Posterior vena cava (tissue), 2 donors: ENCODE measurements at regions not wholly inside any gene's neighbourhood (a gene's known extent, or its start where the extent isn't known, plus 50 kb on each side); places are given as distances from the start of the nearest gene placed in this dataset.

Experiments used
- DNase-seq: peaks from one replicate; pipeline ENCODE4 v3.0.0-alpha.2; 2020; ENCODE audit warnings: low spot score
- intact Hi-C, 2 donors: fragments of 100-400 bp; cut with DNase I; formaldehyde crosslinking; loops; one replicate each; pipeline versions ENCODE4 v1.14.1 to v1.14.2; 2022 to 2023
- donor health status: DM: yes; HTN: yes; CAD: no.
- donor health status: DM: yes; HTN: yes; CAD: no.

DNA sequence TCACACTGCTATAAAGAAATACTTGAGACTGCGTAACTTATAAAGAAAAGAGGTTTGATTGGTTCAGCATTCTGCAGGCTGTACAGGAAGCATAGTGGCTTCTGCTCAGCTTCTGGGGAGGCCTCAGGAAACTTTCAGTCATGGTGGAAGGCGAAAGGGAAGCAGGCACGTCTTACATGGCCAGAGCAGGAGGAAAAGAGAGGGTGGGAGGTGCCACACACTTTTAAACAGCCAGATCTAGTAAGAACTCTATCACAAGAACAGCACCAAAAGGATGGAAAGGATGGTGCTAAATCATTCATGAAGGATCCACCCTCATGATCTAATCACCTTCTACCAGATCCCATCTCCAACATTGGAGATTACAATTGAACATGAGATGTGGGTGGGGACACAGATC is 145.5 kb upstream of the OSR1 start:
- intact Hi-C loops, result no loop called here
- no peak for DNase-seq

DNA sequence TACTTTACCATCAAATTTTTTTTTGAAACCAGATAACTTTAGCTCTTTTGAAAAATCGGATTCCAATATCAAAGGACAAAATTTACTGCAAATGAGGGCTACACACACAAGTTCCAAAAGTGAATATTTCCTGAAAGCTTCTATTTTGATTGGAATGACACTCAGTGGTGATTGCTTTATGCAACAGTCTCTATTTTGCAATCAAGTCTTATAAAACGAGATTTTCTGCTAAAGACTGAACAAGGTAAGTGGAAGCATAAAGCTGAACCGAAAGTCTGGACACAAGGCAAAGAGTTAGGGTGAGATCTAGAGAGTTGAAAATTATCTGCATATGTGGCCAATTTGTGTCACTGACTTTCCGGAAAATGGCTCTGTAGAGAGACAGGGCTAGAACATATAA is 145.0 kb upstream of the OSR1 start:
- intact Hi-C loops, result no loop called here
- DNase-seq, result no peak

DNA sequence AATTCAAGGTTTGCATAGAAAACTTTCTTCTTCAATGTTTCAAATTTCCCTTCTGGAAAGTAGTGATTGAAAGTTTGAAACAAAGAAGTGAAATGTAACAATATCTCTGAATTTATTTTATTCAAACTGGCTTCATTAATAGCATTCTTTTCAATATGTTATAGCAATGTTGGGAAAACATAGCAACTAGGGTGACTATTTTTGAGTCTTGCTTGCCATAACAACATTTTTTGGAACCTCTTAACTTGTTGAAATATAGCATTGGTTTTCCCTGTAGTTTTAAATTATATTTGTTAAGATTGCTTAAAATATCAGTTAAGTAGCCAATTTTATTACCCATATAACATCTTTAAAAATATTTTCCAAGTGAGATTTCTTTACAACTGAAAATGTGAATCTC is 141.7 kb upstream of the OSR1 start:
- DNase-seq, result no peak
- intact Hi-C loops, result no loop called here

DNA sequence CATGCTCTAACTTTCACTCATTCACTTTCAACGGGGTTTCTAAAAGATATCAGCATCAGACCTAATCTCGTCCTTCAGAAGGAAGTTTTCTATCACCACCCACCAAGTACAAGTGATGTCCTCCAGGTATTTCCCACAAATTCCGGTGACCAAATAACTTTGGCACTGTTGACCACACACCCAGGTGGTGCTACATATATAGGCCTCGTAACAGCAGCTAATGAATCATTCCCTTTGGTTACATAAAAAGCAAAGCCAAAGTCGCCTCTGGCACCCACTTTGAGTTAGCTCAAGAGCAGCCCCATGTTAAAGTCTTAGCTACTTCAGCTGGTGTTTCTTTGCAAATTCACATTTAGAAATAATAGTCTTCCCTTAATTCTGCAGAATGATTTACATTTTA is 138.2 kb upstream of the OSR1 start:
- intact Hi-C loops, result no loop called here
- DNase-seq, result no peak

DNA sequence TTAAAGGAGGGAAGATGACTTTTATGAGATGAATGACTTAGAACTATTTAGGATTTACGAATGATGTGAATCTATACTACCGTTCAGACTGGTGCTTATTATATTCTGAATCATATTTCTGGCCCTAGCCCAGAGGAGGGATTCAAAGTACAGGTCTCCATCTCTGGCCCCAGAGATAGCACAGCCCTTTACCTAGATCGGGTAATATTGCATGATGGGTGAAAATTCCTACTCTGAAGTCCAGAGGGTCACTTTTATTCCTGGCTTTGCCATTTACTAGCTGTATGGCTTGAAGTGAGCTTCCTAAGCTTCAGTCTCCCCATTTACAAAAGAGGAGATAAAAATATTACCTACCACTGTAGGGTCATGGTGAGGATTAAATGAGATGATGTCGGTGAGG is 135.8 kb upstream of the OSR1 start:
- intact Hi-C loops, result no loop called here
- DNase-seq, result no peak

DNA sequence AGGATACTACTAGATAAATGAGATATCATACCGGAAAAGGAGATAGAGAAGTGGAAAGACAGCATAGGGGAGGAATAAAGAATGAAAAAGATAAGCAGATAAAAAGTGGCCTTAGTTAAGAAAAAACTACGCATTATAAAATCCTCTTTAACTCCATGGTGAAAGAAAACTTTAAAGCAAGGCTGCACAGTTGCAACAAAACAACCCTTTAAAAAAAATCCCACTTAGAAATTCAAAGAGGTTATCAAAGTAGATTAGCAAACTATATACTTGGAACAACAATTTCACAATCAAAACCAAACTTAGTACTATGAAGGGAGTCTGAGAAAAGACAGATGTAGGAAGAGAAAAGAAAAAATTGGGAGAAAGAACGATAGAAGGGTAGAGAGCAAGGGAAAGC is 133.4 kb upstream of the OSR1 start:
- DNase-seq, result no peak
- intact Hi-C loops, result no loop called here

DNA sequence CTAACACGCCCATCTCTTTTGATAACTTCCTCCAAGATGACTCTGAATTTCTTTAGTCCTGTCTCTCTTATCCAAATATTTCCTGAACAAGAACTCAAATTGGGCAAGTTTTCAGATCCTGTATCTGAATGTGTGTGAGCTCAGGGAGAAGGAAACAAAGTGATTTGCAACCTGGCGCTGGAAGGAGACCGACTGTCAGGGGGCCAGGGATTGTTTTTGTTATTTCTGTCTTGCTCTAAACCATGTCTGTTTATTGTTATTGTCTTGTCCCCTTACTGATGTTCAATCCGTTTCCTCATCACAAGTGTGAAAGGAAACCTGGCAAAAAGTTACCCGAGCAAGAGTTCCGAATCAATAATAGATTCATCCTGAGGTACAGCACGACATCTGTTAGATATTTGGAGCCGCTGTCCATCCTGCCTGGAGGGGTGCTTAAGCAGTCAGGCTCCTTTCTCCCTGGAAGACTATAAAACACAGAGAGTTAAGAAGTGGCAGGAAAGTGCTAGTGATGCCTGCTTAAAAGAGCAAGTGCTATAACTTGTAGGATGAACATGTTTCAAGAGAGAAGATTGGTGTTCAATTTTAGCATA is 132.5 kb upstream of the OSR1 start:
- intact Hi-C loops, result no loop called here
- no peak for DNase-seq

DNA sequence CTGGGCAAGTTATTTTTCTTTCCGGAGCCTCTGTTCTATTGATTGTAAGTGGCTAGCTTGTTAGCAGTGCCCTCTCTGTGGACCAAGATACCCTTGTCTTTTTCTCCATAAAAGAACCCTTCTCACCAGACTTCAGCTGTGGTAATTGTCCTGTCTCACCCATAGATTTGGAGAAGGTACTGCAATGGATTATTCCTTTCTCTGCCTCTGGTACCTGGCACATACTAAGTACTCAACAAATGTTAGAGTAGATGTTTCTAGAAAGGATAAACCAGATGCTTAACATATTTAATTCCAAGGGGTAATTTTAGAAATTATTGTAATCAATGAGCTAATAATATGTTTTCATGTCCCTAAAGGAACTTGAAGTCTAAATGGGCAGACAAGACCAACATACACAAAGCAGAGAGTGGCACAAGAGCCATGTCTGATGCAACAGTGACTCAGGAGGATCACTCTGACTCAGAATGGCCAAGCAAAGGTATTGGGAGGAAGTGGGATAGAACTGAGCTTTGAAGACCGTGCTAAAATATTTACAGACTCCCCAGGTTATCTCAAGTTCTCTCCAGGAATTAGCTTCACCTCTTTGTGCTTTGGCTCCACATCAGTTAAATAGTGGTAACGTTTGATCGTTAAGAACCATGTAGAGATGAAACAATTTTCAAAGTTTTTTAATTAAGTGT is 129.7 kb upstream of the OSR1 start:
- intact Hi-C loops, result no loop called here
- DNase-seq, result no peak

DNA sequence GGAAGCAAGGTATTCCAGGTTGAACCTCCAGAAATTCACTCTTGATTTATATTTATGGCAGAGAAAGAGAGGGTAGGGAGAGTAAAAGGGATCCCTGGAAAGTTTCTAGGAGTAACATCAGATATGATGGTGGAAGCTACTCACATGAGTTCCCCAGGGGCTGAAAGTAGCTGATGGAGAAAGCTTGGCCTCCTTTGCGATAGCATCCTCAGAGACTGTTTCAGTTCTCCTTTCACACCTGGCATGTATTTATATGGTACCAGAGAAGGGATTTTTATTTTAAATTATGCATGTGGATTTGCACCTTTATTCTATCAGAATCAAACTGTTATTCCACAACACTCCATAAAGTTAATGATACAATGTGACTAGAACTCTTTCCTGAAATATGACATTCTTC is 126.3 kb upstream of the OSR1 start:
- no peak for DNase-seq
- intact Hi-C loops, result no loop called here

DNA sequence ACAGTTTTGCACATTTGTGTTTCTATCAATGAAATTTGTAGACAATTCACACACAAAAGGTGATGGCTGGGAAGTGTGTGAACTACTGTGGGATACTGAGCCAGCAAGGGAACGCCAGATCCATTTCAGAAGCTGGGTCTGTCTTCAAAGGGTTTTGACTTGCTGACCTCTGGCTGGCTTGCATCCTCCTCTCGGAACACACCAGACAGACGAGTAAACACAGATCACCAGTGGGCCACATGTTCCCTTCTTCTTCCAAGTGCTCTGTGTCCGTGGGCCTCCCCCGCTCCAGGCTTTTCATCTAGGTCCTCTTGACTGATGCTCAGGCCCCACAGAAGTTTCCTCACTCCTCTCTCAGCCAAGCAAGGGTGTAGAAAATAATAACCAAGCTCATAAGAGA is 122.2 kb upstream of the OSR1 start:
- no peak for DNase-seq

DNA sequence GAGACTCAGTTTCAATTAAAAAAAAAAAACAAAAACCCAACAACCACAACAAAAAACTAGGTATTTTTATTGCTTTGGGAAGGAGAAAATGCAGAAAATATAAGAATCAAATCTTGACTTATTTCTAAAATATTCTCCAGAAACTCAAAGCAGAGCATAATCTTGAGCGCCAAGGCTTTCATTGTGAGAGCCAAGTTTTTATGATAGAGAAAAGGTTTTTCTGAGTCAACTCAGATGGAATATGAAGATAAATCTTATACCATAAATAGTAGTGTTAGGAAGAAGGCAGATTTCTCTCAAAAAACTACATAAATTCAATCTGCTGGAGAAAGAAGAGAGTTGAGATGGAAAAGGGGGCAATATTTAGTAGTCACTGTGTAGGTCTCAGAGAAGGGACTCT is 121.2 kb upstream of the OSR1 start:
- intact Hi-C loops, result no loop called here
- DNase-seq, result no peak

More for the DNA sequence above, 122.2 kb upstream of the OSR1 start:
- intact Hi-C loops, result no loop called here

DNA sequence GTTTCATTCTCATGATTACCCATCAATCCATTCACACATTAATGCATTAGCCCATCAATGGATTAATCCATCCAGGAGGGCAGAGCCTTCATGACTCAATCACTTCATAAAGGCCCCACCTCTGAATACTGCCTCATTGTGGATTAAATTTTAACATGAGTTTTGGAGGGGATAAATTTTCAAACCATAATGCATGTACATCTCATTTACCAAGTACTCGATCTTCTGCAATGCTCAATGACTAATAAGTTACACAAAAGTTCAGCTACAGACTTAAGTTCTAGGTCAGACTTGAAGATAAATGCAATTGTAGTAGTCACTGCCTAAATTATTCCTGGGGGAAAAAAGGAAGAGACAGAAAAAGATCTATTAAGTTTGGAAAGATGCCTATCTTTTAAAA is 120.0 kb upstream of the OSR1 start:
- DNase-seq, result no peak
- intact Hi-C loops, result no loop called here

DNA sequence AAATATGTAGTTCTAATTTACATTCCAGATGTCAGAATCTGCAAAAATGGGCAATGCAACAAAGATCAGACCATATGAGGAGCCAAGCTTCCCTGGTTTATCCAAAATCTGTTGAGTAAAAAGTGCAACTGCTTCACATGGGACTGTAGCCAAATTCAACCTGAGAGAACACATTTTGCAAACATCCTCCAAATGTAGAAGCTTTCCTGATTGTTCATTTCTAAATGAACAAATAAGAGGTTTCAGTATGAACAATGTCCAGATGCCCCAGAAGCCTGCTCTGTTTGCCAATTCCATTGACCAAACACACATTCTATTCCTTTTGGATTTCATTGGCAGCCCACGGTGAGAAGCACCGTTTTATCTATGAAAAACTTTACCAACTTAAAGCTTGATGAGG is 117.9 kb upstream of the OSR1 start:
- intact Hi-C loops, result no loop called here
- DNase-seq, result no peak

DNA sequence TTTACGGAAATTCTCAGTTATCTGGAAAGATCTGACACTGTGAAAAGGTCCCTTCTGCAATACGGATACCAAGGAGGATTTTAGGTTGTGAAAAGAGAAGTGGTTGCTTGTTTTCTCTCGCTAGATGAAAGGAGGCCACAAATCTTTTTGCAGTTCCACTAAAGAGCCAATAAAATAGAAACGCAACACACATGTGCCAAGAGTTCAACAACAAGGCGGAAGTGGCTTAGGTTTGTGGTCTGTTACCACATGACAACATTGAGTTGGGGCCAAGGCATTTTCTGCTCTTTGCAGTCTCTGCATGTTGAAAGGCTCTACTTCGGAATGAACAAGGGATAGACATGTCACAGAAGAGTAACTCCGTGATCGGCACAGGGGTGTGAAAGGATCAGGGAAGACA is 115.7 kb upstream of the OSR1 start:
- intact Hi-C loops, result no loop called here
- no peak for DNase-seq

DNA sequence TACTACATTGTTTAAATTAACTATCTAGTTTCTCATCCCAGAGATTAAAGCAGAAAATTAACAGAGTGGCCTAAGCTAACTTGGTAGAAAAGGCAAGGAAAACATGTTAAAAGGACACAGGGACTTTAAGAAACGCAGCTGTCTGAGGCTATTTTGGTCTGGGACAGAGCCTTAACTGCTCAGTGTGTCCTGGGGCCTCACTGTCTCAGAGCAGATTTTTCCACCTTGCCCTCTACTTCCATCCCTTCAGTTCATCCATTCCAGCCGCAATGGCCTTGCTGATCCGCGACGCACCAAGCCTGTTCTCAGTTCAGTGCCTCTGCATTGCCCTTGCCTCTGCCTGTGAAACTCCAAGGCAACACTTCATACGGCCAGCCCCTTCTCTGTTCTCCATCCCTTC is 114.9 kb upstream of the OSR1 start:
- intact Hi-C loops, result no loop called here

DNA sequence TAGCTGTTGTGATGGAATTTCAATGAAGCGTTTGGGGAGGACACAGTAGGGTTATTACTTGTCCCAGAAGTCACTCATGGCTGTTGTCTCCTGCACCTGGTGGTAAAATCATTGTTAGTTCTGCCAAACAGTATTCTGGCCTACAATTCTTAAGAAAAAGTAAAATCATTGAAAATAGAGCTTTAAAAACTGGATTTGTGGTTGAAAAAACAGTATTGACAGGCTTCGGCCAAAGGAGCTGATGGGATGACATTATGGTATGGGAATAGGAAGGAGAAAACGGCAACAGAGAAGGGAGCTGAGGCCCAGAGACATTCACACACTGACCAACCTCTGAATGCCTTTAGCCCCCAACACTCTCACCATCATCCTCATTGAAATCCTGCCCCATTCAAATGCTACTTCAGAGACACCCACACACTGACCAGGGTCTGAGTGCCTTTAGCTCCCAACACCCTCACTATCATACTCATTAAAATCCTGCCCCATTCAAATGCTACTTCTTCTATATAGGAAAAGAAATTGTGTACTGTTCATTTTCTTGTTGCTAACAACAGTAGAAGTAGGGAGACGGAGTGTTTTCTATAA is 114.1 kb upstream of the OSR1 start:
- no peak for DNase-seq
- intact Hi-C loops, result no loop called here

More for the DNA sequence above, 114.9 kb upstream of the OSR1 start:
- no peak for DNase-seq

DNA sequence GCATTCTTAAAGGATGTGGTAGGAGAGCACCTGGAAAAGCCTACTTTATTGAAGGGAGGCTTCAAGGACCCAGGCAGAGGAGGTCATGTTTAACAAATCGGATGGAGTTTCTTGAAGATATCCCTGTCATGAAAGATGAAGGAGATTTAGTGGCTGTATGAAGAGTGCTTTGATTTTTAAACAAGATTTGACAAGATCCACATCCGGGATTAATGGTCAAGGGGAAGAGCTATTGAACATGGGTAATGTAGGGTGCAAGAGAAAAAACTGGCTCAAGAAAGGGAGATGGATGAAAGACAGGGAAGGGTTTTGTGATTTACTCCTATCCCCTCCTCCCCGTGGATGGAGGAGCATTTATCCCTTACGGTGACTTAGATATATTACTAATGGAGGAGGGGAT is 113.1 kb upstream of the OSR1 start:
- intact Hi-C loops, result no loop called here
- no peak for DNase-seq

DNA sequence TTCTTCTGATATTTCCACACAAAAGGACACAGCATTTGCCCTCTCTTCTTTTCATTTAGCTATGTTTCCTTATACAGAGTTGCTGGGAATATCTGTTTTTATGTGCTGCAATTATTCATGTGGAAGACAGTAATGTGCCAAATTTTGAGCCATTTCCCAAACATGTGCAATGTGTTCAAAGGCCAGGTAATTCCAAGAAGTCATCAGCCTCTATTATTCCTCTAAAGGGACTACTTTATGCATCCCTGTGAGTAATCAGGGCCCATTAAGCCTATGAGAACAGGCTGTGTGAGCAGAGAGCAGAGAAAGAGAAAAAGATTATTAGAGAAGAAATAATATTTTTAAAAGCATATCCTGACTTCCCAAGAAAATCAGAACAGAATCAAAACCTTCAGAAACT is 107.6 kb upstream of the OSR1 start:
- intact Hi-C loops, result no loop called here
- DNase-seq, result no peak

DNA sequence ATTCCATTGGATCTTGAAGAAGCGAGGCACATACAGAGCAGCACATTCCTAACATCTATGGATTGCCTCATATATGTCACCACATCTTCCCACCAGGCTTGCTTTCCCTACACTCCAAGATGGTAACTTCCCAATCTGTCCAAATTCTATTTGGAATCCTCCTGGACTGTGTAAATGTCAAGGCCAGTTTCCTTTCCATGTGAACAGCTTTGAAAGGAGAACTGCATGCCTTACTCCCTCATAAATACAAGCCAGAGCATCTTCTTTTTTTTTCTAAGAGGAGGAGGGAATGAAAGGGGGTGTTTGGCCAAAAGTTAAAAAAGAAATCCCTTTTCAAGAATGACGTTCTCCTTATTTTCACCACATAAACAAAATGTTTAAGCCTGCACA is 103.8 kb upstream of the OSR1 start:
- intact Hi-C loops, result no loop called here
- no peak for DNase-seq

DNA sequence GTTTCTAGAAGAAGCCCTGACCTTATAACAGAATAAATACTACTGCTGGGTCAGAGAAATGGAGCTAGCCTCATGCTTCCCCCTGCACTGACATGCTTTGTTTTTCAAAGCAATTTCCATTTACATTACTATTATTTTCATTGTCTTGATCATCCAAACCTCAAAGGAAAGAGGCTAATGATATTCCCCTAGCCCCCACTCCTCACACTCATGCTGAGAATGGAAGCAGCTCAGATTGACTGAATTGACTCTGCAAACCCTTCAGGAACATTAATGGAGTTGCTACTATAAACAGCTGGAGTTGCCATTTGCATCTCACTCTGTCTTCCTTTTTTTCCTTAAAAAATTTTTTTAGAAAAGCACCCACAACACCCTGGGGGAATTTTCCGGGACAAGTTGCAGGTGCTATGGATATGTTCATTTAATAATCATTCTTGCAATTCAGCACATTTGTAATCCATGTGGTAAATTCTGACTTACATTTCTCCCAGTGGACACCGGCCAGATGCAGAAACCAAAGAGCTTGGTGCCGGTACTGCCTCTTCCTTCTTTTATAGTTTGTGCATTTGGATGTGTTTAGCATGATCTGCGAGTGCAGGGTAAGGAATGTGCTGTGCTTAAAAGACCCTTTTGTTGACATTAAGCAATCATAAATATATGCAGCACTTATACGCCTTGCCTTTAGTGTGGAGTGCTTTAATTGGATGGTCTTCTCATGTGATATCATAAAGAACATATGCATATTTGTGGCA is 103.3 kb upstream of the OSR1 start:
- DNase-seq, result no peak
- intact Hi-C loops, result no loop called here

DNA sequence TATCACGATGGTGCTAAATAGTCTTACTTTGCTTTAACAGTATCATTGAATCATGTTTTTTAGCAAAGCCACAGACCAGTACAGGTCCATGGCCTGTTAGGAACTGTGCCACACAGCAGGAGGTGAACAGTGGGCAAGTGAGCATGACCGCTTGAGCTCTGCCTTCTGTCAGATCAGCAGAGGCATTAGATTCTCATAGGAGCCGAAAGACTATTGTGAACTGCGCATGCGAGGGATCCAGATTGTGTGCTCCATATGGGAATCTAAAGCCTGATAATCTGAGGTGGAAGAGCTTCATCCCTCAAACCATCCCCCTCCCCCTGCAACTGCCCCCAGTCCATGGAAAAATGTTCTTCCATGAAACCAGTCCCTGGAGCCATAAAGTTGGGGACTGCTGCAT is 102.3 kb upstream of the OSR1 start:
- no peak for DNase-seq
- intact Hi-C loops, result no loop called here
